ENCODE measurements at regions not wholly inside any gene's neighbourhood (a gene's known extent, or its start where the extent isn't known, plus 50 kb on each side); places are given as distances from the start of the nearest gene placed in this dataset.

DNA sequence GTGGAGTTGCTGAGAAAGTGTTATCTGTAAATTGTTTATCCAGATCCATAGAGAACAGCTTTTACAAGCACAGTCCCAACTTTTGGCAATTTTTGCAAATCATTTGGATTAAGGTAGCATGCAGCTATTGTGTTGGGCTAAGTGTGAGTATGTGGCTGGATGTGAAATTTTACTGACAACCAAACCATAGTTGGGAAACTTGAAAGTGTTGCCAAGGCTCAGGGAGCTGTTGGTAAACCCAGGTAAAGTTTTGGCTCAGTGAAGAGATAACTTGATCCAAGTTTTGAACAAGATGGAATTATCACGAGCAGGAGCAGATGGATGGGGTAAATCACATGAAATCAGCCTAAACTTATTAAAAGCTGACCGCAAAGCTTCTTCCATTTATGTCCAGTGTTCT is 90.0 kb upstream of the HES1 start (continued):
- TF ChIP-seq, protein P1, sequence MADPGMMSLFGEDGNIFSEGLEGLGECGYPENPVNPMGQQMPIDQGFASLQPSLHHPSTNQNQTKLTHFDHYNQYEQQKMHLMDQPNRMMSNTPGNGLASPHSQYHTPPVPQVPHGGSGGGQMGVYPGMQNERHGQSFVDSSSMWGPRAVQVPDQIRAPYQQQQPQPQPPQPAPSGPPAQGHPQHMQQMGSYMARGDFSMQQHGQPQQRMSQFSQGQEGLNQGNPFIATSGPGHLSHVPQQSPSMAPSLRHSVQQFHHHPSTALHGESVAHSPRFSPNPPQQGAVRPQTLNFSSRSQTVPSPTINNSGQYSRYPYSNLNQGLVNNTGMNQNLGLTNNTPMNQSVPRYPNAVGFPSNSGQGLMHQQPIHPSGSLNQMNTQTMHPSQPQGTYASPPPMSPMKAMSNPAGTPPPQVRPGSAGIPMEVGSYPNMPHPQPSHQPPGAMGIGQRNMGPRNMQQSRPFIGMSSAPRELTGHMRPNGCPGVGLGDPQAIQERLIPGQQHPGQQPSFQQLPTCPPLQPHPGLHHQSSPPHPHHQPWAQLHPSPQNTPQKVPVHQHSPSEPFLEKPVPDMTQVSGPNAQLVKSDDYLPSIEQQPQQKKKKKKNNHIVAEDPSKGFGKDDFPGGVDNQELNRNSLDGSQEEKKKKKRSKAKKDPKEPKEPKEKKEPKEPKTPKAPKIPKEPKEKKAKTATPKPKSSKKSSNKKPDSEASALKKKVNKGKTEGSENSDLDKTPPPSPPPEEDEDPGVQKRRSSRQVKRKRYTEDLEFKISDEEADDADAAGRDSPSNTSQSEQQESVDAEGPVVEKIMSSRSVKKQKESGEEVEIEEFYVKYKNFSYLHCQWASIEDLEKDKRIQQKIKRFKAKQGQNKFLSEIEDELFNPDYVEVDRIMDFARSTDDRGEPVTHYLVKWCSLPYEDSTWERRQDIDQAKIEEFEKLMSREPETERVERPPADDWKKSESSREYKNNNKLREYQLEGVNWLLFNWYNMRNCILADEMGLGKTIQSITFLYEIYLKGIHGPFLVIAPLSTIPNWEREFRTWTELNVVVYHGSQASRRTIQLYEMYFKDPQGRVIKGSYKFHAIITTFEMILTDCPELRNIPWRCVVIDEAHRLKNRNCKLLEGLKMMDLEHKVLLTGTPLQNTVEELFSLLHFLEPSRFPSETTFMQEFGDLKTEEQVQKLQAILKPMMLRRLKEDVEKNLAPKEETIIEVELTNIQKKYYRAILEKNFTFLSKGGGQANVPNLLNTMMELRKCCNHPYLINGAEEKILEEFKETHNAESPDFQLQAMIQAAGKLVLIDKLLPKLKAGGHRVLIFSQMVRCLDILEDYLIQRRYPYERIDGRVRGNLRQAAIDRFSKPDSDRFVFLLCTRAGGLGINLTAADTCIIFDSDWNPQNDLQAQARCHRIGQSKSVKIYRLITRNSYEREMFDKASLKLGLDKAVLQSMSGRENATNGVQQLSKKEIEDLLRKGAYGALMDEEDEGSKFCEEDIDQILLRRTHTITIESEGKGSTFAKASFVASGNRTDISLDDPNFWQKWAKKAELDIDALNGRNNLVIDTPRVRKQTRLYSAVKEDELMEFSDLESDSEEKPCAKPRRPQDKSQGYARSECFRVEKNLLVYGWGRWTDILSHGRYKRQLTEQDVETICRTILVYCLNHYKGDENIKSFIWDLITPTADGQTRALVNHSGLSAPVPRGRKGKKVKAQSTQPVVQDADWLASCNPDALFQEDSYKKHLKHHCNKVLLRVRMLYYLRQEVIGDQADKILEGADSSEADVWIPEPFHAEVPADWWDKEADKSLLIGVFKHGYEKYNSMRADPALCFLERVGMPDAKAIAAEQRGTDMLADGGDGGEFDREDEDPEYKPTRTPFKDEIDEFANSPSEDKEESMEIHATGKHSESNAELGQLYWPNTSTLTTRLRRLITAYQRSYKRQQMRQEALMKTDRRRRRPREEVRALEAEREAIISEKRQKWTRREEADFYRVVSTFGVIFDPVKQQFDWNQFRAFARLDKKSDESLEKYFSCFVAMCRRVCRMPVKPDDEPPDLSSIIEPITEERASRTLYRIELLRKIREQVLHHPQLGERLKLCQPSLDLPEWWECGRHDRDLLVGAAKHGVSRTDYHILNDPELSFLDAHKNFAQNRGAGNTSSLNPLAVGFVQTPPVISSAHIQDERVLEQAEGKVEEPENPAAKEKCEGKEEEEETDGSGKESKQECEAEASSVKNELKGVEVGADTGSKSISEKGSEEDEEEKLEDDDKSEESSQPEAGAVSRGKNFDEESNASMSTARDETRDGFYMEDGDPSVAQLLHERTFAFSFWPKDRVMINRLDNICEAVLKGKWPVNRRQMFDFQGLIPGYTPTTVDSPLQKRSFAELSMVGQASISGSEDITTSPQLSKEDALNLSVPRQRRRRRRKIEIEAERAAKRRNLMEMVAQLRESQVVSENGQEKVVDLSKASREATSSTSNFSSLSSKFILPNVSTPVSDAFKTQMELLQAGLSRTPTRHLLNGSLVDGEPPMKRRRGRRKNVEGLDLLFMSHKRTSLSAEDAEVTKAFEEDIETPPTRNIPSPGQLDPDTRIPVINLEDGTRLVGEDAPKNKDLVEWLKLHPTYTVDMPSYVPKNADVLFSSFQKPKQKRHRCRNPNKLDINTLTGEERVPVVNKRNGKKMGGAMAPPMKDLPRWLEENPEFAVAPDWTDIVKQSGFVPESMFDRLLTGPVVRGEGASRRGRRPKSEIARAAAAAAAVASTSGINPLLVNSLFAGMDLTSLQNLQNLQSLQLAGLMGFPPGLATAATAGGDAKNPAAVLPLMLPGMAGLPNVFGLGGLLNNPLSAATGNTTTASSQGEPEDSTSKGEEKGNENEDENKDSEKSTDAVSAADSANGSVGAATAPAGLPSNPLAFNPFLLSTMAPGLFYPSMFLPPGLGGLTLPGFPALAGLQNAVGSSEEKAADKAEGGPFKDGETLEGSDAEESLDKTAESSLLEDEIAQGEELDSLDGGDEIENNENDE (IDR thresholded peaks at IDR 0.05; ENCODE audit: insufficient replicate concordance, low read length): no peak
- TF ChIP-seq CEBPB (IDR thresholded peaks at IDR 0.05; ENCODE audit: low read depth, low read length) (no peak), EZH2 (IDR thresholded peaks at IDR 0.05; ENCODE audit: low read depth, low read length, severe bottlenecking) (no peak), JUN (IDR thresholded peaks at IDR 0.05; ENCODE audit: low read depth, low read length) (no peak), SRF (IDR thresholded peaks at IDR 0.05; ENCODE audit: low read depth, low read length) (no peak), POU5F1 (IDR thresholded peaks at IDR 0.05; ENCODE audit: low read depth, low read length) (no peak), JUND (IDR thresholded peaks at IDR 0.05; ENCODE audit: low read length) (no peak), BRCA1 (IDR thresholded peaks at IDR 0.05; ENCODE audit: low read depth, low read length) (no peak), EGR1 (IDR thresholded peaks at IDR 0.05; ENCODE audit: borderline replicate concordance, low read depth, low read length) (no peak)
- TF ChIP-seq, protein P2, sequence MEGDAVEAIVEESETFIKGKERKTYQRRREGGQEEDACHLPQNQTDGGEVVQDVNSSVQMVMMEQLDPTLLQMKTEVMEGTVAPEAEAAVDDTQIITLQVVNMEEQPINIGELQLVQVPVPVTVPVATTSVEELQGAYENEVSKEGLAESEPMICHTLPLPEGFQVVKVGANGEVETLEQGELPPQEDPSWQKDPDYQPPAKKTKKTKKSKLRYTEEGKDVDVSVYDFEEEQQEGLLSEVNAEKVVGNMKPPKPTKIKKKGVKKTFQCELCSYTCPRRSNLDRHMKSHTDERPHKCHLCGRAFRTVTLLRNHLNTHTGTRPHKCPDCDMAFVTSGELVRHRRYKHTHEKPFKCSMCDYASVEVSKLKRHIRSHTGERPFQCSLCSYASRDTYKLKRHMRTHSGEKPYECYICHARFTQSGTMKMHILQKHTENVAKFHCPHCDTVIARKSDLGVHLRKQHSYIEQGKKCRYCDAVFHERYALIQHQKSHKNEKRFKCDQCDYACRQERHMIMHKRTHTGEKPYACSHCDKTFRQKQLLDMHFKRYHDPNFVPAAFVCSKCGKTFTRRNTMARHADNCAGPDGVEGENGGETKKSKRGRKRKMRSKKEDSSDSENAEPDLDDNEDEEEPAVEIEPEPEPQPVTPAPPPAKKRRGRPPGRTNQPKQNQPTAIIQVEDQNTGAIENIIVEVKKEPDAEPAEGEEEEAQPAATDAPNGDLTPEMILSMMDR (IDR thresholded peaks at IDR 0.05; ENCODE audit: control extremely low read depth in 1 of 3, insufficient read depth in 1 of 3, low read depth in 1 of 3, low read length in 3 of 3): no peak

All from H1 (cell line).